Left renal cortex interstitium (tissue), 4 donors: ENCODE measurements at regions not wholly inside any gene's neighbourhood (a gene's known extent, or its start where the extent isn't known, plus 50 kb on each side); places are given as distances from the start of the nearest gene placed in this dataset.

Experiments used
- DNase-seq, 4 donors: peaks; one replicate each; pipeline ENCODE4 v3.0.0-alpha.2; 2013; ENCODE audit warnings: low read depth in 4 of 4, low spot score in 2 of 4, missing footprints in 1 of 4

- DNase-seq: no peak
These were observed 134.9 kb downstream of the KCTD12 start for GRCh38 chr13:76751278-76751677.

GRCh38 chr13:76750126-76750525 lies 136.1 kb downstream of the KCTD12 start:
- DNase-seq: no peak

GRCh38 chr13:76745261-76746200 lies 140.7 kb downstream of the KCTD12 start:
- DNase-seq: no peak

- no peak for DNase-seq
These were observed 144.6 kb downstream of the KCTD12 start for GRCh38 chr13:76741624-76742023.

- no peak for DNase-seq
These were observed 145.2 kb downstream of the KCTD12 start for GRCh38 chr13:76741046-76741445.

GRCh38 chr13:76738616-76739015 lies 147.6 kb downstream of the KCTD12 start:
- DNase-seq: no peak

- no peak for DNase-seq
These were observed 148.7 kb downstream of the KCTD12 start for GRCh38 chr13:76737526-76737925.

GRCh38 chr13:76735641-76736040 lies 150.6 kb downstream of the KCTD12 start:
- no peak for DNase-seq

- no peak for DNase-seq
These were observed 152.5 kb downstream of the KCTD12 start for GRCh38 chr13:76733671-76734070.

GRCh38 chr13:76732367-76732766 lies 153.8 kb downstream of the KCTD12 start:
- no peak for DNase-seq

- no peak for DNase-seq
These were observed 156.0 kb downstream of the KCTD12 start for GRCh38 chr13:76730220-76730619.

- no peak for DNase-seq
These were observed 156.5 kb downstream of the KCTD12 start for GRCh38 chr13:76729691-76730090.

- DNase-seq: no peak
These were observed 160.3 kb downstream of the KCTD12 start for GRCh38 chr13:76725896-76726295.

GRCh38 chr13:76725211-76725610 lies 161.0 kb downstream of the KCTD12 start:
- DNase-seq: no peak

GRCh38 chr13:76724421-76724820 lies 161.8 kb downstream of the KCTD12 start:
- no peak for DNase-seq

- no peak for DNase-seq
These were observed 162.5 kb downstream of the KCTD12 start for GRCh38 chr13:76723551-76724232.

- DNase-seq: no peak
These were observed 163.4 kb downstream of the KCTD12 start for GRCh38 chr13:76722782-76723181.

GRCh38 chr13:76720821-76721220 lies 165.4 kb downstream of the KCTD12 start:
- no peak for DNase-seq

GRCh38 chr13:76720416-76720815 lies 165.8 kb downstream of the KCTD12 start:
- DNase-seq: no peak

- no peak for DNase-seq
These were observed 166.2 kb downstream of the KCTD12 start for GRCh38 chr13:76719955-76720354.

- no peak for DNase-seq
These were observed 169.1 kb downstream of the KCTD12 start for GRCh38 chr13:76717092-76717491.

GRCh38 chr13:76715621-76716020 lies 170.6 kb downstream of the KCTD12 start:
- DNase-seq: no peak
